ENCODE measurements at regions not wholly inside any gene's neighbourhood (a gene's known extent, or its start where the extent isn't known, plus 50 kb on each side); places are given as distances from the start of the nearest gene placed in this dataset.

- in situ Hi-C loops (cut with MboI; ENCODE audit: low pct_ligation_motif_present in 1 of 4, low pct_unique_long_range_greater_than_20kb in 1 of 4, low sequenced_read_pairs in 3 of 4) (no loop called here), intact Hi-C loops (cut with DNase I; ENCODE audit: low total_unique reads) (no loop called here)
- H3K27ac ChIP-seq = no peak overlapping the region
- no peak for TF ChIP-seq POLR2A (IDR thresholded peaks at IDR 0.05)
- no peak for TF ChIP-seq EP300 (IDR thresholded peaks at IDR 0.05; ENCODE audit: low read depth)
- TF ChIP-seq, protein P1, sequence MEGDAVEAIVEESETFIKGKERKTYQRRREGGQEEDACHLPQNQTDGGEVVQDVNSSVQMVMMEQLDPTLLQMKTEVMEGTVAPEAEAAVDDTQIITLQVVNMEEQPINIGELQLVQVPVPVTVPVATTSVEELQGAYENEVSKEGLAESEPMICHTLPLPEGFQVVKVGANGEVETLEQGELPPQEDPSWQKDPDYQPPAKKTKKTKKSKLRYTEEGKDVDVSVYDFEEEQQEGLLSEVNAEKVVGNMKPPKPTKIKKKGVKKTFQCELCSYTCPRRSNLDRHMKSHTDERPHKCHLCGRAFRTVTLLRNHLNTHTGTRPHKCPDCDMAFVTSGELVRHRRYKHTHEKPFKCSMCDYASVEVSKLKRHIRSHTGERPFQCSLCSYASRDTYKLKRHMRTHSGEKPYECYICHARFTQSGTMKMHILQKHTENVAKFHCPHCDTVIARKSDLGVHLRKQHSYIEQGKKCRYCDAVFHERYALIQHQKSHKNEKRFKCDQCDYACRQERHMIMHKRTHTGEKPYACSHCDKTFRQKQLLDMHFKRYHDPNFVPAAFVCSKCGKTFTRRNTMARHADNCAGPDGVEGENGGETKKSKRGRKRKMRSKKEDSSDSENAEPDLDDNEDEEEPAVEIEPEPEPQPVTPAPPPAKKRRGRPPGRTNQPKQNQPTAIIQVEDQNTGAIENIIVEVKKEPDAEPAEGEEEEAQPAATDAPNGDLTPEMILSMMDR (IDR thresholded peaks at IDR 0.05) = no peak
- no peak for TF ChIP-seq POLR2AphosphoS5 (IDR thresholded peaks at IDR 0.05)
- no peaks in the 10 kb centered on the region for H3K27me3 ChIP-seq
- no peaks in the 10 kb centered on the region for H3K36me3 ChIP-seq
- no peaks in the 10 kb centered on the region for H3K9me3 ChIP-seq
- 55 to 71% methylated on average over 2 of the region's 2 CpGs for WGBS, 2 donors (ENCODE audit: low coverage in 1 of 2)
- no peaks in the 10 kb centered on the region for H3K4me1 ChIP-seq
- no peak overlapping the region for H3K4me3 ChIP-seq
- DNase-seq = no peak
Observed at GRCh38 chr11:109821511-109821910, 271.7 kb upstream of the ZC3H12C start.

- WGBS, 2 donors (ENCODE audit: low coverage in 1 of 2) = 73 to 81% methylated on average over 3 to 6 of the region's 6 CpGs
- H3K27me3 ChIP-seq = no peaks in the 10 kb centered on the region
- no peak for DNase-seq
- H3K4me1 ChIP-seq = no peaks in the 10 kb centered on the region
- intact Hi-C loops (cut with DNase I; ENCODE audit: low total_unique reads) = no loop called here
- H3K36me3 ChIP-seq = no peaks in the 10 kb centered on the region
- no peak overlapping the region for H3K4me3 ChIP-seq
- H3K27ac ChIP-seq = no peak overlapping the region
- in situ Hi-C loops (cut with MboI; ENCODE audit: low pct_ligation_motif_present in 1 of 4, low pct_unique_long_range_greater_than_20kb in 1 of 4, low sequenced_read_pairs in 3 of 4) = no loop called here
- H3K9me3 ChIP-seq = no peaks in the 10 kb centered on the region
- TF ChIP-seq, protein P1 (IDR thresholded peaks at IDR 0.05) = no peak
- TF ChIP-seq EP300 (IDR thresholded peaks at IDR 0.05; ENCODE audit: low read depth) (no peak), POLR2AphosphoS5 (IDR thresholded peaks at IDR 0.05) (no peak), POLR2A (IDR thresholded peaks at IDR 0.05) (no peak)
Observed at GRCh38 chr11:109822436-109823102, 270.6 kb upstream of the ZC3H12C start.

DNA sequence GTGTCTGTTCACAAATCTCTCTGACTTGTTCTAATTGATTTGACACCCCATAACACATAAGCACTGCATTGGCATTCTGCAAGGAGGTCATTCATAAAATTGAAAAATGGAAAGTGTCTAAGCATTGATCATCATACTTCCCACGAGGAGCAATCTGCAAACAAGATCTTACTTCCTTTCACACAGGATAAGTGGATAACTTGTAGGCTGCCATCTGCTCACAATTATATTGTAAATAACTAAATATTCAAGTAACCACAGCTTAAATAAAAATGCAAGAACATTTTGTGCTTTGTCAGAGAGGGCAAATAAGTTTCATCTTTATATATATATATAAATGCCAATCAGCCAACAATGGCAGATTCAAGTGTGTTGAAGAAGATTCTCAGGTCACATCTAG, 264.8 kb upstream of the ZC3H12C start:
- Histone ChIP-seq H3K27me3 (no peaks in the 10 kb centered on the region), H3K27ac (no peak overlapping the region), H3K4me1 (no peaks in the 10 kb centered on the region), H3K36me3 (no peaks in the 10 kb centered on the region), H3K4me3 (no peak overlapping the region), H3K9me3 (no peaks in the 10 kb centered on the region)
- 33 to 50% methylated on average over 1 of the region's 1 CpG for WGBS, 2 donors (ENCODE audit: low coverage in 1 of 2)
- in situ Hi-C loops (cut with MboI; ENCODE audit: low pct_ligation_motif_present in 1 of 4, low pct_unique_long_range_greater_than_20kb in 1 of 4, low sequenced_read_pairs in 3 of 4) (no loop called here), intact Hi-C loops (cut with DNase I; ENCODE audit: low total_unique reads) (no loop called here)
- no peak for DNase-seq
- TF ChIP-seq EP300 (IDR thresholded peaks at IDR 0.05; ENCODE audit: low read depth) = no peak
- TF ChIP-seq POLR2AphosphoS5 (IDR thresholded peaks at IDR 0.05) = no peak
- TF ChIP-seq, protein P1 (IDR thresholded peaks at IDR 0.05) = no peak
- TF ChIP-seq POLR2A (IDR thresholded peaks at IDR 0.05) = no peak

- in situ Hi-C loops (cut with MboI; ENCODE audit: low pct_ligation_motif_present in 1 of 4, low pct_unique_long_range_greater_than_20kb in 1 of 4, low sequenced_read_pairs in 3 of 4) (no loop called here), intact Hi-C loops (cut with DNase I; ENCODE audit: low total_unique reads) (no loop called here)
- no peaks in the 10 kb centered on the region for H3K9me3 ChIP-seq
- 29 to 81% methylated on average over 1 to 4 of the region's 4 CpGs for WGBS, 2 donors (ENCODE audit: low coverage in 1 of 2)
- no peak overlapping the region for H3K4me3 ChIP-seq
- TF ChIP-seq EP300 (IDR thresholded peaks at IDR 0.05; ENCODE audit: low read depth) (no peak), POLR2A (IDR thresholded peaks at IDR 0.05) (no peak), POLR2AphosphoS5 (IDR thresholded peaks at IDR 0.05) (no peak)
- TF ChIP-seq, protein P1 (IDR thresholded peaks at IDR 0.05) = no peak
- no peak overlapping the region for H3K27ac ChIP-seq
- H3K27me3 ChIP-seq = no peaks in the 10 kb centered on the region
- no peak for DNase-seq
- H3K4me1 ChIP-seq = no peaks in the 10 kb centered on the region
- H3K36me3 ChIP-seq = no peaks in the 10 kb centered on the region
Observed at GRCh38 chr11:109838026-109838425, 255.2 kb upstream of the ZC3H12C start.
